Bronchial epithelial cell (primary cell): ENCODE measurements at regions not wholly inside any gene's neighbourhood (a gene's known extent, or its start where the extent isn't known, plus 50 kb on each side); places are given as distances from the start of the nearest gene placed in this dataset.

ENCODE experiments used
- DNase-seq: peaks from one replicate; pipeline ENCODE4 v3.0.0-alpha.2; 2010; ENCODE audit warnings: low read depth
- FAIRE-seq: peaks from 2 replicates; lab custom pipeline; 2011; peaks lifted over from hg19 to GRCh38; lab: Jason Lieb, UNC
- H3K27me3 ChIP-seq: 2 replicates; pipeline ENCODE4 v1.5.1; 2011; ENCODE audit warnings: low read length; ENCODE audit not compliant: control insufficient read depth, insufficient read depth
- H3K36me3 ChIP-seq: 2 replicates; pipeline ENCODE4 v1.5.1; 2011; ENCODE audit warnings: low read length; ENCODE audit not compliant: control insufficient read depth, insufficient read depth
- H3K4me3 ChIP-seq: 2 replicates; pipeline ENCODE4 v1.5.1; 2011; ENCODE audit warnings: mild to moderate bottlenecking, low read depth, low read length, control low read depth
- CTCF ChIP-seq: IDR thresholded peaks from 2 replicates; pipeline ENCODE4 v1.5.1; 2011; ENCODE audit warnings: mild to moderate bottlenecking, moderate library complexity, low read length, control low read depth, inconsistent platforms; ENCODE audit not compliant: insufficient read depth, severe bottlenecking

- TF ChIP-seq CTCF = no peak
- H3K27me3 ChIP-seq = no peaks in the 10 kb centered on the region
- H3K36me3 ChIP-seq = no peaks in the 10 kb centered on the region
- H3K4me3 ChIP-seq = no peak overlapping the region
- DNase-seq (no peak), FAIRE-seq (no peak)
These were observed 240.4 kb downstream of the KLF6 start for GRCh38 chr10:3544561-3544960.

GRCh38 chr10:3542185-3542611, 242.8 kb downstream of the KLF6 start:
- FAIRE-seq = no peak
- TF ChIP-seq CTCF = no peak
- H3K4me3 ChIP-seq = no peak overlapping the region
- peak; percentile 87 for DNase-seq
- no peaks in the 10 kb centered on the region for H3K36me3 ChIP-seq
- no peaks in the 10 kb centered on the region for H3K27me3 ChIP-seq

- Histone ChIP-seq H3K27me3 (no peaks in the 10 kb centered on the region), H3K36me3 (no peaks in the 10 kb centered on the region), H3K4me3 (no peak overlapping the region)
- FAIRE-seq (peak; percentile 43), DNase-seq (no peak)
- no peak for TF ChIP-seq CTCF
These were observed 245.2 kb downstream of the KLF6 start for GRCh38 chr10:3539696-3540383.

GRCh38 chr10:3538656-3539531, 246.1 kb downstream of the KLF6 start:
- peak; percentile 94 for DNase-seq

GRCh38 chr10:3538291-3538655, 246.7 kb downstream of the KLF6 start:
- Histone ChIP-seq H3K36me3 (no peaks in the 10 kb centered on the region), H3K4me3 (no peak overlapping the region), H3K27me3 (no peaks in the 10 kb centered on the region)
- no peak for FAIRE-seq
- DNase-seq = peak; percentile 80
- TF ChIP-seq CTCF = no peak

More at GRCh38 chr10:3538656-3539531, 246.1 kb downstream of the KLF6 start:
- TF ChIP-seq CTCF = no peak
- peak; percentile 23 for FAIRE-seq
- Histone ChIP-seq H3K4me3 (no peak overlapping the region), H3K36me3 (no peaks in the 10 kb centered on the region), H3K27me3 (no peaks in the 10 kb centered on the region)
